Keratinocyte (primary cell): ENCODE measurements at regions not wholly inside any gene's neighbourhood (a gene's known extent, or its start where the extent isn't known, plus 50 kb on each side); places are given as distances from the start of the nearest gene placed in this dataset.

Source experiments
- DNase-seq: peaks from one replicate; pipeline ENCODE4 v3.0.0-alpha.2; 2011; ENCODE audit warnings: low read depth, missing footprints, low spot score
- FAIRE-seq: peaks from 2 replicates; lab custom pipeline; 2011; peaks lifted over from hg19 to GRCh38; lab: Jason Lieb, UNC
- H2AFZ ChIP-seq: 2 replicates; pipeline ENCODE4 v1.6.0; 2012; ENCODE audit warnings: low read length, control low read depth, inconsistent platforms; ENCODE audit not compliant: control insufficient read depth
- H3K27ac ChIP-seq: 2 replicates; pipeline ENCODE4 v1.5.1; 2011; ENCODE audit warnings: low read length; ENCODE audit not compliant: control insufficient read depth, insufficient read depth
- H3K27me3 ChIP-seq: 3 replicates; pipeline ENCODE4 v1.6.0; 2011; ENCODE audit warnings: low read length; ENCODE audit not compliant: control insufficient read depth, insufficient read depth; ENCODE audit errors: extremely low read depth
- H3K36me3 ChIP-seq, 2 experiments: 2 replicates in 1 of 2; 3 replicates in 1 of 2; pipeline ENCODE4 v1.5.1; 2011; ENCODE audit warnings: low read length in 2 of 2, mild to moderate bottlenecking in 1 of 2; ENCODE audit not compliant: control insufficient read depth in 2 of 2, insufficient read depth in 2 of 2; ENCODE audit errors: extremely low read depth in 1 of 2
- H3K4me1 ChIP-seq: 3 replicates; pipeline ENCODE4 v1.5.1; 2011; ENCODE audit warnings: low read length; ENCODE audit not compliant: control insufficient read depth, insufficient read depth; ENCODE audit errors: extremely low read depth
- H3K4me2 ChIP-seq: 3 replicates; pipeline ENCODE4 v1.6.0; 2011; ENCODE audit warnings: low read depth, low read length; ENCODE audit not compliant: control insufficient read depth, insufficient read depth; ENCODE audit errors: extremely low read depth
- H3K4me3 ChIP-seq, 3 experiments: fragments of 200-600 bp in 1 of 3; sonication (generic) in 1 of 3; 2 replicates in 2 of 3; 3 replicates in 1 of 3; pipeline ENCODE4 v1.5.1; 2011 to 2016; ENCODE audit warnings: low read length in 3 of 3, mild to moderate bottlenecking in 3 of 3, control low read depth in 2 of 3, inconsistent platforms in 1 of 3, low read depth in 1 of 3, mixed read lengths in 1 of 3, mixed run types in 1 of 3, moderate library complexity in 1 of 3; ENCODE audit not compliant: control insufficient read depth in 2 of 3, insufficient read depth in 2 of 3; ENCODE audit errors: extremely low read depth in 1 of 3
- H3K79me2 ChIP-seq: 2 replicates; pipeline ENCODE4 v1.6.0; 2012; ENCODE audit warnings: low read length; ENCODE audit not compliant: control insufficient read depth, insufficient read depth
- H3K9ac ChIP-seq: 3 replicates; pipeline ENCODE4 v1.6.0; 2011; ENCODE audit warnings: low read length; ENCODE audit not compliant: control insufficient read depth, insufficient read depth; ENCODE audit errors: extremely low read depth
- H3K9me1 ChIP-seq: 3 replicates; pipeline ENCODE4 v1.6.0; 2011; ENCODE audit warnings: low read length; ENCODE audit not compliant: control insufficient read depth, insufficient read depth; ENCODE audit errors: extremely low read depth
- H3K9me3 ChIP-seq: 2 replicates; pipeline ENCODE4 v1.5.1; 2012; ENCODE audit warnings: low read depth, low read length; ENCODE audit not compliant: control insufficient read depth
- H4K20me1 ChIP-seq: 3 replicates; pipeline ENCODE4 v1.6.0; 2011; ENCODE audit warnings: low read length; ENCODE audit not compliant: control insufficient read depth, insufficient read depth; ENCODE audit errors: extremely low read depth
- CTCF ChIP-seq, 3 experiments: IDR thresholded peaks in 1 of 3; conservative IDR thresholded peaks in 1 of 3; optimal IDR thresholded peaks in 1 of 3; 2 replicates in 2 of 3; 3 replicates in 1 of 3; pipeline versions ENCODE3 to v1.5.1; 2011; ENCODE audit warnings: low read length in 3 of 3, mild to moderate bottlenecking in 3 of 3, moderate library complexity in 2 of 3, control low read depth in 1 of 3, inconsistent platforms in 1 of 3; ENCODE audit not compliant: insufficient read depth in 2 of 3; ENCODE audit errors: extremely low read depth in 1 of 3
- EZH2 ChIP-seq: IDR thresholded peaks from one replicate; pipeline ENCODE4 v1.6.1; 2012; ENCODE audit warnings: inconsistent platforms, mild to moderate bottlenecking, low read length, moderate library complexity
- dilution Hi-C: fragments of 300-500 bp; cut with MboI; formaldehyde crosslinking; loops from one replicate; pipeline ENCODE4 v1.7.0; 2020; ENCODE audit warnings: low sequenced_read_pairs; ENCODE audit not compliant: extremely low pct_ligation_motif_present

GRCh38 chr10:2682491-2682890, 384.9 kb upstream of the PFKP start:
- dilution Hi-C loops = no loop called here
- no peaks in the 10 kb centered on the region for H3K4me1 ChIP-seq
- no peak overlapping the region for H3K27ac ChIP-seq
- H2AFZ ChIP-seq = no peak overlapping the region
- H3K9me1 ChIP-seq = no peaks in the 10 kb centered on the region
- no peaks in the 10 kb centered on the region for H4K20me1 ChIP-seq
- DNase-seq (no peak), FAIRE-seq (no peak)
- H3K27me3 ChIP-seq = no peaks in the 10 kb centered on the region
- no peaks in the 10 kb centered on the region for H3K36me3 ChIP-seq
- TF ChIP-seq EZH2 (no peak), CTCF (optimal IDR thresholded peaks at IDR 0.05 in 1 of 3, IDR thresholded peaks at IDR 0.05 in 1 of 3, conservative IDR thresholded peaks at IDR 0.05 in 1 of 3; ENCODE audit: extremely low read depth in 1 of 3, insufficient read depth in 2 of 3, low read length in 3 of 3) (no peak)
- H3K9me3 ChIP-seq = peaks cover 6% of the 10 kb centered on the region
- H3K79me2 ChIP-seq = no peaks in the 10 kb centered on the region
- no peak overlapping the region for H3K9ac ChIP-seq
- no peak overlapping the region for H3K4me2 ChIP-seq
- H3K4me3 ChIP-seq = no peak overlapping the region

GRCh38 chr10:2681891-2682290, 385.5 kb upstream of the PFKP start:
- Histone ChIP-seq H4K20me1 (no peaks in the 10 kb centered on the region), H3K36me3 (no peaks in the 10 kb centered on the region), H3K4me1 (no peaks in the 10 kb centered on the region), H3K27me3 (no peaks in the 10 kb centered on the region), H2AFZ (no peak overlapping the region), H3K9ac (no peak overlapping the region), H3K4me2 (no peak overlapping the region), H3K27ac (no peak overlapping the region), H3K4me3 (no peak overlapping the region), H3K9me3 (peaks cover 6% of the 10 kb centered on the region), H3K79me2 (no peaks in the 10 kb centered on the region), H3K9me1 (no peaks in the 10 kb centered on the region)
- DNase-seq = no peak
- dilution Hi-C loops = no loop called here
- no peak for TF ChIP-seq EZH2
- no peak for FAIRE-seq

- H3K36me3 ChIP-seq = no peaks in the 10 kb centered on the region
- H3K79me2 ChIP-seq = no peaks in the 10 kb centered on the region
- H3K4me1 ChIP-seq = no peaks in the 10 kb centered on the region
- H2AFZ ChIP-seq = no peak overlapping the region
- FAIRE-seq (no peak), DNase-seq (no peak)
- no peaks in the 10 kb centered on the region for H4K20me1 ChIP-seq
- peaks cover 6% of the 10 kb centered on the region for H3K9me3 ChIP-seq
- no peak overlapping the region for H3K4me2 ChIP-seq
- dilution Hi-C loops = no loop called here
- no peak overlapping the region for H3K4me3 ChIP-seq
- H3K9ac ChIP-seq = no peak overlapping the region
- H3K27me3 ChIP-seq = no peaks in the 10 kb centered on the region
- no peaks in the 10 kb centered on the region for H3K9me1 ChIP-seq
- H3K27ac ChIP-seq = no peak overlapping the region
- TF ChIP-seq EZH2 (no peak), CTCF (optimal IDR thresholded peaks at IDR 0.05 in 1 of 3, IDR thresholded peaks at IDR 0.05 in 1 of 3, conservative IDR thresholded peaks at IDR 0.05 in 1 of 3; ENCODE audit: extremely low read depth in 1 of 3, insufficient read depth in 2 of 3, low read length in 3 of 3) (no peak)
Measured at GRCh38 chr10:2680821-2681220, 386.5 kb upstream of the PFKP start.
